Peyer's patch (tissue), 4 donors: ENCODE measurements at regions not wholly inside any gene's neighbourhood (a gene's known extent, or its start where the extent isn't known, plus 50 kb on each side); places are given as distances from the start of the nearest gene placed in this dataset.

Source experiments
- DNase-seq, 3 donors: peaks; one replicate each; pipeline ENCODE4 v3.0.0-alpha.2; 2017 to 2019
- H3K27ac ChIP-seq, 4 donors: fragments of 200-600 bp; sonication (generic); one replicate each; pipeline ENCODE4 v1.5.1; 2016 to 2019
- H3K27me3 ChIP-seq, 2 donors: fragments of 200-600 bp; sonication (generic); one replicate each; pipeline ENCODE4 v1.5.1; 2019
- H3K36me3 ChIP-seq, 3 donors: fragments of 200-600 bp; sonication (generic); one replicate each; pipeline ENCODE4 v1.5.1; 2016 to 2019
- H3K4me1 ChIP-seq, 4 donors: fragments of 200-600 bp; sonication (generic); one replicate each; pipeline ENCODE4 v1.5.1; 2016 to 2019
- H3K4me3 ChIP-seq, 4 donors: fragments of 200-600 bp; sonication (generic); 1 replicate in 3 of 4; 2 replicates in 1 of 4; pipeline ENCODE4 v1.5.1; 2016 to 2019; ENCODE audit warnings: mild to moderate bottlenecking in 1 of 4
- H3K9me3 ChIP-seq, 4 donors: fragments of 200-600 bp; sonication (generic); one replicate each; pipeline ENCODE4 v1.5.1; 2016 to 2019; ENCODE audit warnings: mild to moderate bottlenecking in 1 of 4
- CTCF ChIP-seq, 6 experiments: fragments of 450-650 bp in 4 of 6; fragments of 200-600 bp in 2 of 6; sonication (generic) in 1 of 6; IDR thresholded peaks; one replicate each; pipeline ENCODE4 v1.5.1; 2017 to 2019; ENCODE audit warnings: antibody characterized with exemption in 6 of 6, mild to moderate bottlenecking in 3 of 6, moderate library complexity in 1 of 6
- POLR2A ChIP-seq, 2 donors: fragments of 450-650 bp; IDR thresholded peaks; one replicate each; pipeline ENCODE4 v1.5.1; 2017; ENCODE audit warnings: antibody characterized with exemption in 2 of 2, mild to moderate bottlenecking in 2 of 2, moderate library complexity in 2 of 2

GRCh38 chr13:107642831-107643230 is 572.5 kb downstream of the LIG4 start:
- Histone ChIP-seq H3K27me3 (no peaks in the 10 kb centered on the region), H3K4me3 (no peak overlapping the region), H3K4me1 (no peaks in the 10 kb centered on the region), H3K27ac (no peak overlapping the region), H3K9me3 (no peaks in the 10 kb centered on the region), H3K36me3 (no peaks in the 10 kb centered on the region)
- DNase-seq: no peak
- TF ChIP-seq CTCF (IDR thresholded peaks at IDR 0.05): no peak
- TF ChIP-seq POLR2A (IDR thresholded peaks at IDR 0.05): no peak

GRCh38 chr13:107641574-107641973 is 573.8 kb downstream of the LIG4 start:
- Histone ChIP-seq H3K9me3 (no peaks in the 10 kb centered on the region), H3K27me3 (no peaks in the 10 kb centered on the region), H3K4me3 (no peak overlapping the region), H3K4me1 (no peaks in the 10 kb centered on the region), H3K36me3 (no peaks in the 10 kb centered on the region), H3K27ac (no peak overlapping the region)
- no peak for TF ChIP-seq CTCF (IDR thresholded peaks at IDR 0.05)
- no peak for TF ChIP-seq POLR2A (IDR thresholded peaks at IDR 0.05)
- DNase-seq: no peak

DNA sequence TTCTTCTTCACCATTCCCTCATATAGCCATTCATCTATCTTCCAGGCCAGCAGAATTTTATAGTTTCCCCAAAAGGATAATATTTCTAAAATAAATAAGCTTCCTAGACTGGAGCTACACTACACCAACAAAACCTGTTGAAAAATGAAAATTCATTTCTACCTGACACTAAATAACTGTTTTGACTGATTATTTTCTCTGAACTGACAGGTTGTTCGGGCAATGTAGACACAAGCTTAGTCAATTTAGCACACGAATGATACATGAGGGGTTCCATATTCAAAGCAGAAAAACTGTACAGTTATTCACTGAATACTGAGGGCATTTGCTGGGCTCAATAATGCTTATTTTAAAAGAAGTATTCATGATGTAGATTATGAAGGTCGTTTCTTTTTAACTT is 589.7 kb downstream of the LIG4 start:
- Histone ChIP-seq H3K9me3 (no peaks in the 10 kb centered on the region), H3K27ac (no peak overlapping the region), H3K4me3 (no peak overlapping the region), H3K36me3 (no peaks in the 10 kb centered on the region), H3K4me1 (no peaks in the 10 kb centered on the region), H3K27me3 (no peaks in the 10 kb centered on the region)
- no peak for DNase-seq
- no peak for TF ChIP-seq POLR2A (IDR thresholded peaks at IDR 0.05)
- no peak for TF ChIP-seq CTCF (IDR thresholded peaks at IDR 0.05)

DNA sequence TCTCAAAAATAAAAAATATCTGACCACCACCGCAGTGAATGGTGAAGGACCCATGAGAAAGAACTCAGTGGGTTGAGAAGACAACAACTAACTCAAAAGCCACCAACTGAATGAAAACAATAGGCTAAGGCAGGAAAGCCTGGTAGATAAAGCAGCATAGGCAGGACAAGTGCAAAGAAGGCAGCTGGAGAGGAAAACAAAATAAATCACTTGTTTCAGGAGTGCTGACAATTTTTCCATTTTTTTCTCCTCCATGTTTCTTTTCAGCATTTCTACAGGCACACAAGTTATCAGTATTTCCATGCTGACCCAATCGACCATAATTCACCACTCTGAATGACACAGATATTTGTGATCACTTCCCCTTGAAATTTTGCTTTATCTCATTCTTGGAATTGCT is 597.8 kb downstream of the LIG4 start:
- no peak overlapping the region for H3K27ac ChIP-seq
- TF ChIP-seq CTCF (IDR thresholded peaks at IDR 0.05): no peak
- TF ChIP-seq POLR2A (IDR thresholded peaks at IDR 0.05): no peak
- no peaks in the 10 kb centered on the region for H3K9me3 ChIP-seq
- no peak overlapping the region for H3K4me3 ChIP-seq
- no peaks in the 10 kb centered on the region for H3K36me3 ChIP-seq
- no peak for DNase-seq
- H3K4me1 ChIP-seq: no peaks in the 10 kb centered on the region
- H3K27me3 ChIP-seq: no peaks in the 10 kb centered on the region

GRCh38 chr13:107612376-107612775 is 603.0 kb downstream of the LIG4 start:
- no peak for DNase-seq
- no peak overlapping the region for H3K4me3 ChIP-seq
- TF ChIP-seq CTCF (IDR thresholded peaks at IDR 0.05): no peak
- TF ChIP-seq POLR2A (IDR thresholded peaks at IDR 0.05): no peak
- no peaks in the 10 kb centered on the region for H3K4me1 ChIP-seq
- no peak overlapping the region for H3K27ac ChIP-seq
- no peaks in the 10 kb centered on the region for H3K36me3 ChIP-seq
- H3K9me3 ChIP-seq: no peaks in the 10 kb centered on the region
- H3K27me3 ChIP-seq: no peaks in the 10 kb centered on the region

GRCh38 chr13:107608736-107609135 is 606.6 kb downstream of the LIG4 start:
- no peak for DNase-seq
- no peaks in the 10 kb centered on the region for H3K9me3 ChIP-seq
- no peaks in the 10 kb centered on the region for H3K4me1 ChIP-seq
- no peak overlapping the region for H3K4me3 ChIP-seq
- no peak overlapping the region for H3K27ac ChIP-seq
- TF ChIP-seq POLR2A (IDR thresholded peaks at IDR 0.05): no peak
- TF ChIP-seq CTCF (IDR thresholded peaks at IDR 0.05): no peak
- no peaks in the 10 kb centered on the region for H3K27me3 ChIP-seq
- no peaks in the 10 kb centered on the region for H3K36me3 ChIP-seq
